DOHH2 (cell line): ENCODE measurements at regions not wholly inside any gene's neighbourhood (a gene's known extent, or its start where the extent isn't known, plus 50 kb on each side); places are given as distances from the start of the nearest gene placed in this dataset.

Experiments used
- H3F3A ChIP-seq: fragments of 200-600 bp; sonication (generic), shearing (Covaris generic); 2 replicates; pipeline ENCODE4 v1.6.0; 2016; ENCODE audit warnings: antibody characterized with exemption, mild to moderate bottlenecking; ENCODE audit not compliant: control insufficient read depth, insufficient read depth
- H3K27ac ChIP-seq: fragments of 200-600 bp; sonication (generic); 2 replicates; pipeline ENCODE4 v1.5.1; 2014; ENCODE audit warnings: low read depth, mild to moderate bottlenecking, low read length, moderate library complexity
- H3K27me3 ChIP-seq: fragments of 200-600 bp; sonication (generic); 2 replicates; pipeline ENCODE4 v1.6.1; 2014; ENCODE audit warnings: mild to moderate bottlenecking, low read length, mixed read lengths; ENCODE audit not compliant: control insufficient read depth
- H3K36me3 ChIP-seq: fragments of 200-600 bp; sonication (generic); 2 replicates; pipeline ENCODE4 v1.6.1; 2014; ENCODE audit warnings: mild to moderate bottlenecking, low read length, moderate library complexity, mixed read lengths; ENCODE audit not compliant: control insufficient read depth
- H3K4me1 ChIP-seq: fragments of 200-600 bp; sonication (generic); 2 replicates; pipeline ENCODE4 v1.6.1; 2014; ENCODE audit warnings: mild to moderate bottlenecking, low read length, mixed read lengths; ENCODE audit not compliant: control insufficient read depth
- H3K4me2 ChIP-seq: fragments of 200-600 bp; sonication (generic); 2 replicates; pipeline ENCODE4 v1.6.0; 2014; ENCODE audit warnings: mild to moderate bottlenecking, low read length, moderate library complexity
- H3K4me3 ChIP-seq: fragments of 200-600 bp; sonication (generic); 2 replicates; pipeline ENCODE4 v1.5.1; 2014; ENCODE audit warnings: mild to moderate bottlenecking, low read length, mixed read lengths
- H3K79me2 ChIP-seq: fragments of 200-600 bp; sonication (generic); 2 replicates; pipeline ENCODE4 v1.6.1; 2014; ENCODE audit warnings: mild to moderate bottlenecking, low read length, mixed read lengths; ENCODE audit not compliant: control insufficient read depth
- H3K9me2 ChIP-seq: fragments of 200-600 bp; sonication (generic); replicated peaks from 2 replicates; pipeline ENCODE4 v1.6.1; 2014; ENCODE audit warnings: mild to moderate bottlenecking, low read length, mixed read lengths; ENCODE audit not compliant: control insufficient read depth
- H3K9me3 ChIP-seq: fragments of 200-600 bp; sonication (generic); 2 replicates; pipeline ENCODE4 v1.6.1; 2014; ENCODE audit warnings: antibody characterized with exemption, low read length, mixed read lengths; ENCODE audit not compliant: control insufficient read depth, insufficient read depth
- H4K20me1 ChIP-seq: fragments of 200-600 bp; sonication (generic); 2 replicates; pipeline ENCODE4 v1.6.0; 2014; ENCODE audit warnings: low read depth, mild to moderate bottlenecking, antibody characterized with exemption, low read length, moderate library complexity; ENCODE audit not compliant: control insufficient read depth, insufficient read depth
- EZH2phosphoT487 ChIP-seq: fragments of 200-600 bp; sonication (generic); IDR thresholded peaks from 2 replicates; pipeline ENCODE4 v1.6.1; 2017; ENCODE audit warnings: borderline replicate concordance, mild to moderate bottlenecking, antibody characterized with exemption, low read length, moderate library complexity, mixed read lengths
- TF ChIP-seq, protein P1 (sequence below): fragments of 200-600 bp; sonication (generic); IDR thresholded peaks from one replicate; pipeline ENCODE4 v1.5.1; 2014; ENCODE audit warnings: antibody characterized with exemption, mild to moderate bottlenecking, low read depth, low read length; ENCODE audit not compliant: poor library complexity, severe bottlenecking

DNA sequence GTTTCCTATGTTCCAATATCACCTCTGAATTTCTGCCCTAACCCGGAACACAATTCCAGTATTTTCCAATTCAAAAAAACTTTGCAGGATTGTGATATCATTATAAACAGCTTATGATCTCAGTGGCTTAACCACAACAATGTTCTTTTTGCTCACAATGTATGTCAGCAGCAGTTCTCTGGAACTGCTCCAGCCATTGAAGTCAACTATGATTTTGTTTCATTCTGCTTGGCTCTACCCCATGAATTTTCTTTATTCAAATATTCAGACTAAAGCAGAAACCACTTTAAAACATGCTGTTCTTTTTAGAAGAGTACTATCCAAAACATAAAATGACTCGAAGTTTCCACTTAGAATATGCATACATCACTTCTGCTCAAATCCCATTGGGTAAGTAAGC, 1611.1 kb downstream of the ARAP2 start:
- Histone ChIP-seq H3K27me3 (no peaks in the 10 kb centered on the region), H3K36me3 (no peaks in the 10 kb centered on the region), H3K4me2 (no peak overlapping the region), H3K4me1 (no peaks in the 10 kb centered on the region), H3F3A (no peaks in the 10 kb centered on the region), H3K9me3 (no peaks in the 10 kb centered on the region), H3K27ac (no peak overlapping the region), H4K20me1 (no peaks in the 10 kb centered on the region), H3K79me2 (no peaks in the 10 kb centered on the region), H3K9me2 (no peaks in the 10 kb centered on the region), H3K4me3 (no peak overlapping the region)
- no peak for TF ChIP-seq EZH2phosphoT487
- TF ChIP-seq, protein P1, sequence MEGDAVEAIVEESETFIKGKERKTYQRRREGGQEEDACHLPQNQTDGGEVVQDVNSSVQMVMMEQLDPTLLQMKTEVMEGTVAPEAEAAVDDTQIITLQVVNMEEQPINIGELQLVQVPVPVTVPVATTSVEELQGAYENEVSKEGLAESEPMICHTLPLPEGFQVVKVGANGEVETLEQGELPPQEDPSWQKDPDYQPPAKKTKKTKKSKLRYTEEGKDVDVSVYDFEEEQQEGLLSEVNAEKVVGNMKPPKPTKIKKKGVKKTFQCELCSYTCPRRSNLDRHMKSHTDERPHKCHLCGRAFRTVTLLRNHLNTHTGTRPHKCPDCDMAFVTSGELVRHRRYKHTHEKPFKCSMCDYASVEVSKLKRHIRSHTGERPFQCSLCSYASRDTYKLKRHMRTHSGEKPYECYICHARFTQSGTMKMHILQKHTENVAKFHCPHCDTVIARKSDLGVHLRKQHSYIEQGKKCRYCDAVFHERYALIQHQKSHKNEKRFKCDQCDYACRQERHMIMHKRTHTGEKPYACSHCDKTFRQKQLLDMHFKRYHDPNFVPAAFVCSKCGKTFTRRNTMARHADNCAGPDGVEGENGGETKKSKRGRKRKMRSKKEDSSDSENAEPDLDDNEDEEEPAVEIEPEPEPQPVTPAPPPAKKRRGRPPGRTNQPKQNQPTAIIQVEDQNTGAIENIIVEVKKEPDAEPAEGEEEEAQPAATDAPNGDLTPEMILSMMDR, result no peak

- Histone ChIP-seq H4K20me1 (no peaks in the 10 kb centered on the region), H3K4me2 (no peak overlapping the region), H3K36me3 (no peaks in the 10 kb centered on the region), H3K27me3 (no peaks in the 10 kb centered on the region), H3F3A (no peaks in the 10 kb centered on the region), H3K4me3 (no peak overlapping the region), H3K27ac (no peak overlapping the region), H3K79me2 (no peaks in the 10 kb centered on the region), H3K4me1 (no peaks in the 10 kb centered on the region), H3K9me2 (no peaks in the 10 kb centered on the region), H3K9me3 (peaks cover 3% of the 10 kb centered on the region; the same call in 1 of the 2 replicates)
- TF ChIP-seq, protein P1, result no peak
- TF ChIP-seq EZH2phosphoT487, result no peak
Observed at GRCh38 chr4:34636623-34637022, 1607.7 kb downstream of the ARAP2 start.

GRCh38 chr4:34643476-34643875, 1600.8 kb downstream of the ARAP2 start:
- Histone ChIP-seq H3K36me3 (no peaks in the 10 kb centered on the region), H3K4me1 (no peaks in the 10 kb centered on the region), H3K79me2 (no peaks in the 10 kb centered on the region), H3F3A (no peaks in the 10 kb centered on the region), H4K20me1 (no peaks in the 10 kb centered on the region), H3K9me2 (no peaks in the 10 kb centered on the region), H3K27me3 (no peaks in the 10 kb centered on the region), H3K27ac (no peak overlapping the region), H3K4me2 (no peak overlapping the region), H3K4me3 (no peak overlapping the region), H3K9me3 (peaks cover 3% of the 10 kb centered on the region; the same call in 1 of the 2 replicates)
- TF ChIP-seq, protein P1, result no peak
- TF ChIP-seq EZH2phosphoT487, result no peak

GRCh38 chr4:34644579-34645115, 1599.7 kb downstream of the ARAP2 start:
- H3K27me3 ChIP-seq, result no peaks in the 10 kb centered on the region
- H4K20me1 ChIP-seq, result no peaks in the 10 kb centered on the region
- H3F3A ChIP-seq, result no peaks in the 10 kb centered on the region
- no peak overlapping the region for H3K4me3 ChIP-seq
- H3K36me3 ChIP-seq, result no peaks in the 10 kb centered on the region
- no peaks in the 10 kb centered on the region for H3K4me1 ChIP-seq
- H3K9me3 ChIP-seq, result no peaks in the 10 kb centered on the region
- H3K4me2 ChIP-seq, result no peak overlapping the region
- H3K27ac ChIP-seq, result no peak overlapping the region
- no peaks in the 10 kb centered on the region for H3K9me2 ChIP-seq
- TF ChIP-seq, protein P1, result no peak
- no peak for TF ChIP-seq EZH2phosphoT487
- no peaks in the 10 kb centered on the region for H3K79me2 ChIP-seq
